ENCODE measurements at regions not wholly inside any gene's neighbourhood (a gene's known extent, or its start where the extent isn't known, plus 50 kb on each side); places are given as distances from the start of the nearest gene placed in this dataset.

DNA sequence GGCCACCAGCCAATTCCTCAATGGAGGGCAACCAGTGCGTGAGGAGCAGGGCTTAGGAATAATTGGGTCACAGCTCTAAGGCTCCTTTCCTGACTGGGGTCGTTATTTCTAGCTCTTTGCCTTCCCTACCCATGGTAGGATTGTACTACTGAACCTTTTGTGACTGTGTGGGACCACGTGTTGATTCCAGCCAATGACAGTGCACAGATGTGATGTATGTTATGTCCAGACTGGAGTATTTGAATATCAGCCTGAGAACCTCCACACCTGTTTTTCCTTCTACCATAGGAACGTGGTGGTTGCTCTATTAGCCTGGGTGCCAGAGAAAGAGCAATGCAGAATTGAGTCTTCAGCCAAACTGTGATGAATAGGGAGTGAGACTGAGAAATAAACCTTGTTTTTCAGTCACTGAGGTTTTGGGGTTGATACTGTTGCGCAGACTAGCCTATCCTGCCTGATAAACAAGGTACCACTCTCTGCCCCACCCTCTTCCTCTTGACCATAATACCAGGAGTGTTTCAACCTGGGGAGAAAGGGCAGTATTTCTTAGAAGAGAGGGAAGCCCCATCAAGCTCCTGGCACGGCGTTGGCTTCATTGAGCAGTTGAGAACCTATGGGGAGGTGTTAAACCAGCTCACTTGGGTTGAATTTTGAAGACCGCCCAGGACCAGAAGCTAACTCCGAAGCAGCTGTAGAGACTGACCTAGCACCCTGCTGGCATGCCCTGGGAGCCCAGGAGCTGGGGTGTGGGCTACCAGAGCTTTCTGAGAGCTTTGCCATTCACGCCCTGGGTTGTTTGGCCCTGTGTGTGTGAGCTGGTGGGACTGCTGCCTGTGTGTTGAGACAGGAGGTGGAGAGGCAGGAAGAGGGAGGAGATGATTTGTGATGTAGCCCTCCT is 105.5 kb upstream of the BACH2 start:
- TF ChIP-seq, protein P1, sequence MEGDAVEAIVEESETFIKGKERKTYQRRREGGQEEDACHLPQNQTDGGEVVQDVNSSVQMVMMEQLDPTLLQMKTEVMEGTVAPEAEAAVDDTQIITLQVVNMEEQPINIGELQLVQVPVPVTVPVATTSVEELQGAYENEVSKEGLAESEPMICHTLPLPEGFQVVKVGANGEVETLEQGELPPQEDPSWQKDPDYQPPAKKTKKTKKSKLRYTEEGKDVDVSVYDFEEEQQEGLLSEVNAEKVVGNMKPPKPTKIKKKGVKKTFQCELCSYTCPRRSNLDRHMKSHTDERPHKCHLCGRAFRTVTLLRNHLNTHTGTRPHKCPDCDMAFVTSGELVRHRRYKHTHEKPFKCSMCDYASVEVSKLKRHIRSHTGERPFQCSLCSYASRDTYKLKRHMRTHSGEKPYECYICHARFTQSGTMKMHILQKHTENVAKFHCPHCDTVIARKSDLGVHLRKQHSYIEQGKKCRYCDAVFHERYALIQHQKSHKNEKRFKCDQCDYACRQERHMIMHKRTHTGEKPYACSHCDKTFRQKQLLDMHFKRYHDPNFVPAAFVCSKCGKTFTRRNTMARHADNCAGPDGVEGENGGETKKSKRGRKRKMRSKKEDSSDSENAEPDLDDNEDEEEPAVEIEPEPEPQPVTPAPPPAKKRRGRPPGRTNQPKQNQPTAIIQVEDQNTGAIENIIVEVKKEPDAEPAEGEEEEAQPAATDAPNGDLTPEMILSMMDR (conservative IDR thresholded peaks at IDR 0.05; ENCODE audit: control insufficient read depth, insufficient read depth, low read depth, low read length), result no peak
- DNase-seq (ENCODE audit: low read depth), result no peak
- no peak overlapping the region for H3K4me3 ChIP-seq (ENCODE audit: control insufficient read depth, low read depth, low read length)

GRCh38 chr6:90399970-90400369 is 103.3 kb upstream of the BACH2 start:
- no peak for DNase-seq (ENCODE audit: low read depth)
- TF ChIP-seq, protein P1 (conservative IDR thresholded peaks at IDR 0.05; ENCODE audit: control insufficient read depth, insufficient read depth, low read depth, low read length), result no peak
- no peak overlapping the region for H3K4me3 ChIP-seq (ENCODE audit: control insufficient read depth, low read depth, low read length)

DNA sequence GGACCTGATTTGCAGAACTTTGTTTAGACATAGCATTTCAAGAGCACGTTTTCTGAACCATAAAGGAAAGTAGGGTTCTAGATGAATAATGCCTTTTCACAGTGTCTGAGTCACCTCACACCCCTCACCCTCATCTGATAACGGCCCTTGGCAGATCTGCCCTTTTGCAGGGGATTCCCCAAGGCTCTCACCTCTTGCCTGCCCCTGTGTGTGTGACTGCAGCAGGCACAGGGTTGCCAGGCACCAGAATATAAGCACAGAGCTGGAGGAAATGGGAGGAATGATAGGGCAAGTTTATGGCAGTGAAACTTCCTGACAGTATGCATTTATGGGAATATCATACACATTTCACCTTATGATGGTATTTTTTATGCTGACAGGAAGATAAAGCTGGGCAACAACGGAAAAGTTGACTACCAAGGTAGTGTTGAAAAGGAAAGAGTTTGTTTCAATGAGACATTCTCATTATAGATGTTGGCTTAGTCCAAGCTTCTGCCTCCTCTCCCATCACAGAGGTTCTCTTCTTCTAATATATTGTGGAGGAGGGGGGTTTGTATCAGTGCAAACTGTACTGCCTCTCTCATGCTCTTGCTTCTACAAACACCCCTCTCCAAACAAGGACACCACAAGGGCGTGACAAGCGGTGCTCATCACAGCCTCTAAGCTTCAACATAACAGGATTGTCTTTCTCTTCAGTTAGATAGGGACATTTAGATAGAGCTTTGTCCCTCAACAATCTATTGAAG is 101.5 kb upstream of the BACH2 start:
- no peak for DNase-seq (ENCODE audit: low read depth)
- H3K4me3 ChIP-seq (ENCODE audit: control insufficient read depth, low read depth, low read length), result no peak overlapping the region
- TF ChIP-seq, protein P1 (conservative IDR thresholded peaks at IDR 0.05; ENCODE audit: control insufficient read depth, insufficient read depth, low read depth, low read length), result no peak

DNA sequence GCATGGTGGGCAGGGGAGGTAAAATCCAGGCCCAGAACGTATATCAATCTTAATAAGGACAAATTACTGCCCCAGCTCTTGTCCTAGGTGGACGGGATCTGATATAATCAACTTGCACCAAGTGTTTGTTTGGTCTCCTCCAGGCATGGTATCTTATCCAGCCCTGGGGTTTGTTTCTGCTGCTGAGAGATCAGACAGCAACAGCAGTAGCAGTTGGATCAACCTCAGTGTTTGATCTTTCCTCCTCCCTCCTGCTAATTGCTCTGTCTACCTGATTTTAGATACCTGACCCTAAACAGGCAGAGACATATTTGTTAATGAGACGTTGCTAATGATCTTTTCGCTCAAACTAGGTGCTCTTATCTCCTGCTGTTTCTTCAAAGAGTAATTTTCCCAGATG is 100.4 kb upstream of the BACH2 start:
- no peak for DNase-seq (ENCODE audit: low read depth)
- TF ChIP-seq, protein P1 (conservative IDR thresholded peaks at IDR 0.05; ENCODE audit: control insufficient read depth, insufficient read depth, low read depth, low read length), result no peak
- H3K4me3 ChIP-seq (ENCODE audit: control insufficient read depth, low read depth, low read length), result no peak overlapping the region

DNA sequence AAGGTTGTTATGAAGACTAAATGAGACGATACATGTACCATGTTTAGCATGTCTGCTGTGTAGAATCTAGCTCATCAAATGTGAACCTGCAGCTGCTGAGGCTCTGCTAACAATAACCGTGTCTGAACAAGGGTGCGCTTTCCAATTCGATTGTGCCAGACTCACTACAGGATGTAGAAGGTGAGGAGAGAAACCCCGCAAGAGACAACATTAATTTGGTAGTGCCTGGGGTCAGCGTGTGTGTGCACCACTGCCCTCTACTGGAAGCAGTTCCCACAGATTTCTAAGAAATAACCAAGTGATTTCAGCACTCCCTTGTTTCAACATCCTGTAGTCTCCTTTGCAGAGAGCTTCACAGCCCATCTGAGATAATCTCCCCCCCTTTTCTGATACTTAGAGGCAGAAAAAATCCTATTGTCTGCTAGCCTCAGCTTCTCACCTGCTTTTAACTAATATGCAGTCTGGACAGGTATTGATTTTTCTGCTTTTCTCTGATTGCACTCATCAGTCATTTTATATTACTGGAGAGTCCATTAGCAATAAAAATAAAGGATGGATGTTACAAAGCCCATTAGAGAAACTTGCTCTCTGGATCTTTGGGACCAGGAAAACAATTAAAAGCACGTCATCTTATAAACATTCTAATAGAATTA is 96.7 kb upstream of the BACH2 start:
- no peak overlapping the region for H3K4me3 ChIP-seq (ENCODE audit: control insufficient read depth, low read depth, low read length)
- TF ChIP-seq, protein P1 (conservative IDR thresholded peaks at IDR 0.05; ENCODE audit: control insufficient read depth, insufficient read depth, low read depth, low read length), result peak; percentile 85
- peak; percentile 75 for DNase-seq (ENCODE audit: low read depth)

GRCh38 chr6:90390379-90390778 is 93.7 kb upstream of the BACH2 start:
- no peak overlapping the region for H3K4me3 ChIP-seq (ENCODE audit: control insufficient read depth, low read depth, low read length)
- TF ChIP-seq, protein P1 (conservative IDR thresholded peaks at IDR 0.05; ENCODE audit: control insufficient read depth, insufficient read depth, low read depth, low read length), result no peak
- DNase-seq (ENCODE audit: low read depth), result no peak
